Panc1 (cell line): ENCODE measurements at regions not wholly inside any gene's neighbourhood (a gene's known extent, or its start where the extent isn't known, plus 50 kb on each side); places are given as distances from the start of the nearest gene placed in this dataset.

Experiments
- ATAC-seq: fragments of 200-7000 bp; cut with Tn5 transposase; 2 replicates; pipeline ENCODE4 v1.9.1; 2020; ENCODE audit warnings: mild to moderate bottlenecking, moderate library complexity
- BruUV-seq: library from RNA; stranded (reverse); fragments of 400-500 nt; replicated peaks from 2 replicates; lab custom pipeline; 2021; lab: Mats Ljungman, UMichigan
- CTCF ChIA-PET: fragments of 300-600 bp; sonication (Branson Sonifier 250); formaldehyde crosslinking; loops from one replicate; lab custom pipeline; 2022; ENCODE audit warnings: antibody characterized with exemption; lab: Charles Lee
- POLR2A ChIA-PET: fragments of 300-600 bp; sonication (Branson Sonifier 250); formaldehyde crosslinking; loops from one replicate; lab custom pipeline; 2022; ENCODE audit warnings: antibody characterized with exemption; lab: Charles Lee
- DNase-seq: peaks from one replicate; pipeline ENCODE4 v3.0.0-alpha.2; 2010; ENCODE audit warnings: low read depth, low spot score
- H3K27ac ChIP-seq: 2 replicates; pipeline ENCODE4 v1.5.1; 2011; ENCODE audit warnings: mild to moderate bottlenecking, low read length, inconsistent platforms
- H3K27me3 ChIP-seq: fragments of 200-500 bp; sonication (Bioruptor generic); 2 replicates; pipeline ENCODE4 v1.6.0; 2014; ENCODE audit warnings: low read length, inconsistent platforms; ENCODE audit not compliant: control insufficient read depth, insufficient read depth
- H3K36me3 ChIP-seq: fragments of 200-500 bp; sonication (Bioruptor generic); 2 replicates; pipeline ENCODE4 v1.5.1; 2014; ENCODE audit warnings: inconsistent platforms, mild to moderate bottlenecking, low read length, moderate library complexity; ENCODE audit not compliant: control insufficient read depth, insufficient read depth
- H3K4me1 ChIP-seq: 2 replicates; pipeline ENCODE4 v1.5.1; 2011; ENCODE audit warnings: inconsistent platforms, mild to moderate bottlenecking, low read length, moderate library complexity; ENCODE audit not compliant: control insufficient read depth, insufficient read depth
- H3K4me3 ChIP-seq, 2 experiments: 2 replicates each; pipeline ENCODE4 v1.5.1; 2011 to 2012; ENCODE audit warnings: low read depth in 2 of 2, low read length in 2 of 2, mild to moderate bottlenecking in 2 of 2, inconsistent platforms in 1 of 2, moderate library complexity in 1 of 2
- H3K9me3 ChIP-seq: fragments of 200-500 bp; sonication (Bioruptor generic); 2 replicates; pipeline ENCODE4 v1.5.1; 2014; ENCODE audit warnings: low read depth, mild to moderate bottlenecking, inconsistent platforms, low read length, moderate library complexity; ENCODE audit not compliant: control insufficient read depth, insufficient read depth
- CTCF ChIP-seq: fragments of 450-650 bp; IDR thresholded peaks from 2 replicates; pipeline ENCODE4 v1.5.1; 2017; ENCODE audit warnings: mild to moderate bottlenecking
- POLR2AphosphoS5 ChIP-seq: IDR thresholded peaks from 2 replicates; pipeline ENCODE4 v1.6.1; 2012; ENCODE audit warnings: mild to moderate bottlenecking, low read depth, low read length, moderate library complexity
- REST ChIP-seq, 2 experiments: IDR thresholded peaks; 2 replicates each; pipeline ENCODE4 v1.6.1; 2011 to 2012; ENCODE audit warnings: low read depth in 2 of 2, control low read depth in 1 of 2, low read length in 1 of 2, mild to moderate bottlenecking in 1 of 2, moderate library complexity in 1 of 2; ENCODE audit not compliant: insufficient read depth in 1 of 2
- SIN3A ChIP-seq: IDR thresholded peaks from 2 replicates; pipeline ENCODE4 v1.6.1; 2012; ENCODE audit warnings: low read depth, mild to moderate bottlenecking, low read length, moderate library complexity, borderline replicate concordance; ENCODE audit not compliant: insufficient read depth
- TCF7L2 ChIP-seq: IDR thresholded peaks from 2 replicates; pipeline ENCODE4 v1.6.1; 2011; ENCODE audit warnings: mild to moderate bottlenecking, low read depth, low read length, inconsistent platforms
- in situ Hi-C: cut with HindIII; loops from 2 replicates; pipeline ENCODE4 v1.10.0; 2016; ENCODE audit warnings: low sequenced_read_pairs, low pct_unique_long_range_greater_than_20kb
- intact Hi-C: fragments of 100-400 bp; cut with micrococcal nuclease; formaldehyde crosslinking; loops from one replicate; pipeline ENCODE4 v1.10.0; 2022; ENCODE audit not compliant: unreplicated experiment

GRCh38 chr13:89113744-89114143, 1442.6 kb downstream of the SLITRK5 start:
- POLR2A ChIA-PET: no interaction called here

GRCh38 chr13:89115307-89115706, 1444.1 kb downstream of the SLITRK5 start:
- Histone ChIP-seq H3K36me3 (no peaks in the 10 kb centered on the region), H3K27ac (no peak overlapping the region), H3K9me3 (no peaks in the 10 kb centered on the region), H3K27me3 (no peaks in the 10 kb centered on the region), H3K4me1 (no peaks in the 10 kb centered on the region), H3K4me3 (no peak overlapping the region)
- TF ChIP-seq REST (IDR thresholded peaks at IDR 0.05; ENCODE audit: insufficient read depth in 1 of 2, low read depth in 2 of 2, low read length in 1 of 2) (no peak), CTCF (no peak; the same call in 1 of the 2 replicates), SIN3A (no peak), POLR2AphosphoS5 (no peak), TCF7L2 (no peak)
- CTCF ChIA-PET: no interaction called here
- POLR2A ChIA-PET: no interaction called here
- no TSS peak for BruUV-seq
- intact Hi-C loops: no loop called here
- in situ Hi-C loops: no loop called here
- ATAC-seq (no peak), DNase-seq (no peak)

More at GRCh38 chr13:89113744-89114143, 1442.6 kb downstream of the SLITRK5 start:
- no peak for DNase-seq
- no peak overlapping the region for H3K4me3 ChIP-seq
- H3K9me3 ChIP-seq: no peaks in the 10 kb centered on the region
- no peaks in the 10 kb centered on the region for H3K36me3 ChIP-seq
- no peak overlapping the region for H3K27ac ChIP-seq
- BruUV-seq: no TSS peak
- CTCF ChIA-PET: no interaction called here
- intact Hi-C loops: no loop called here
- no peaks in the 10 kb centered on the region for H3K27me3 ChIP-seq
- in situ Hi-C loops: no loop called here
- no peak for ATAC-seq
- no peaks in the 10 kb centered on the region for H3K4me1 ChIP-seq
- TF ChIP-seq POLR2AphosphoS5 (no peak), REST (IDR thresholded peaks at IDR 0.05; ENCODE audit: insufficient read depth in 1 of 2, low read depth in 2 of 2, low read length in 1 of 2) (no peak), SIN3A (no peak), CTCF (no peak)
